ENCODE measurements at regions not wholly inside any gene's neighbourhood (a gene's known extent, or its start where the extent isn't known, plus 50 kb on each side); places are given as distances from the start of the nearest gene placed in this dataset.
"Not testable (repeated sequence)": the region's sequence is repeated elsewhere in the genome, so short reads cannot be mapped to it uniquely, and the experiment has no call there.

- TF ChIP-seq, protein P1, sequence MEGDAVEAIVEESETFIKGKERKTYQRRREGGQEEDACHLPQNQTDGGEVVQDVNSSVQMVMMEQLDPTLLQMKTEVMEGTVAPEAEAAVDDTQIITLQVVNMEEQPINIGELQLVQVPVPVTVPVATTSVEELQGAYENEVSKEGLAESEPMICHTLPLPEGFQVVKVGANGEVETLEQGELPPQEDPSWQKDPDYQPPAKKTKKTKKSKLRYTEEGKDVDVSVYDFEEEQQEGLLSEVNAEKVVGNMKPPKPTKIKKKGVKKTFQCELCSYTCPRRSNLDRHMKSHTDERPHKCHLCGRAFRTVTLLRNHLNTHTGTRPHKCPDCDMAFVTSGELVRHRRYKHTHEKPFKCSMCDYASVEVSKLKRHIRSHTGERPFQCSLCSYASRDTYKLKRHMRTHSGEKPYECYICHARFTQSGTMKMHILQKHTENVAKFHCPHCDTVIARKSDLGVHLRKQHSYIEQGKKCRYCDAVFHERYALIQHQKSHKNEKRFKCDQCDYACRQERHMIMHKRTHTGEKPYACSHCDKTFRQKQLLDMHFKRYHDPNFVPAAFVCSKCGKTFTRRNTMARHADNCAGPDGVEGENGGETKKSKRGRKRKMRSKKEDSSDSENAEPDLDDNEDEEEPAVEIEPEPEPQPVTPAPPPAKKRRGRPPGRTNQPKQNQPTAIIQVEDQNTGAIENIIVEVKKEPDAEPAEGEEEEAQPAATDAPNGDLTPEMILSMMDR (IDR thresholded peaks at IDR 0.05; ENCODE audit: borderline replicate concordance, control extremely low read depth, extremely low read depth, insufficient read depth, missing control alignments) = no peak
- in situ Hi-C loops (cut with MboI; ENCODE audit: low sequenced_read_pairs, unreplicated experiment) = no loop called here
- no peak for DNase-seq (ENCODE audit: low spot score)
Measured at GRCh38 chr12:127489061-127489460, 777.9 kb upstream of the TMEM132C start.

GRCh38 chr12:127494961-127495915, 771.7 kb upstream of the TMEM132C start:
- in situ Hi-C loops (cut with MboI; ENCODE audit: low sequenced_read_pairs, unreplicated experiment) = no loop called here
- DNase-seq (ENCODE audit: low spot score) = no peak
- TF ChIP-seq, protein P1 (IDR thresholded peaks at IDR 0.05; ENCODE audit: borderline replicate concordance, control extremely low read depth, extremely low read depth, insufficient read depth, missing control alignments) = no peak

DNA sequence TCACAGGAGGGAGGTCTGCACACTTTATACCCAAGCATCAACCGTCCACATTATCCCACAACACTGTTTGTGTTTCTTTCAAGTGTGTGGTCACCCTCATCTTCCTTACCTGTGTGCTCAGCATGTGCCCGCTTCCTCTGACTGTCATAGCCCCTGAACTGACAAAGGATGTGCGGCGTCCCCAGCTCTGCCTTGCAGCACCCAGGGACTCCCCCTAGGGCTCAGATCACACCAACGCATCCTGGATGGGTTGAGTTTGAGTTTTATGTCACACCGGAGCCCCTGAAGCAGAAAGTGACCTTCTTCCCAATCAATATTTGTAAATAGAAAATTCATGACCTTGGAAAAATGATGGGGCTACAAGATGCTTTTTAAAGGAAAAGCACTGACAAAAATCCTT, 770.7 kb upstream of the TMEM132C start:
- TF ChIP-seq, protein P1 (IDR thresholded peaks at IDR 0.05; ENCODE audit: borderline replicate concordance, control extremely low read depth, extremely low read depth, insufficient read depth, missing control alignments) = no peak
- DNase-seq (ENCODE audit: low spot score) = no peak
- in situ Hi-C loops (cut with MboI; ENCODE audit: low sequenced_read_pairs, unreplicated experiment) = no loop called here

DNA sequence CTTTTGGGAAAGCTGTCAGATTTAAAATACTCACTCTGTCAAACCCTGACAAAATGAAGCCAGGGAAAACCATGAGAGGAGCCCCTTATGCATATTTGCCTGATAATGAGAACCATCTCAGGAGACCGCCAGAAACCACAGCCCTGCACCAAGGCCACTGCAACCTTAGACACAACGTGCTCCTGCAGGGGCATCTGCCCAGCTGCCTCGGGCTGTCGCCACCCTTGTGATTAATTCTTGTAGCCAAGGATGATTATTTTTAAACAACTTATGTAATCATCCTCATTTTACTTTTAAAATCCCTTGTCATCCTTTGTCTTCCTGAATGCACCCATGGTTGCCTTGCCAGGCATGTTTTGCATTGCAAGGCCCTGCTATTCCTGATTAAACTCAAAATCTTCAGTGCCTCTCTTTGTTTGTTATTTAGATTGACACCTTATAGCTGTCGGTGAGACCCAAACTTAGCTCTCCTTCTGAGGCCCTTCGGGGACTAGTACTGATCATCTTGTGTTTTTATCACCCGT, 766.4 kb upstream of the TMEM132C start:
- in situ Hi-C loops (cut with MboI; ENCODE audit: low sequenced_read_pairs, unreplicated experiment) = no loop called here
- TF ChIP-seq, protein P1 (IDR thresholded peaks at IDR 0.05; ENCODE audit: borderline replicate concordance, control extremely low read depth, extremely low read depth, insufficient read depth, missing control alignments) = no peak
- no peak for DNase-seq (ENCODE audit: low spot score)

- TF ChIP-seq, protein P1 (IDR thresholded peaks at IDR 0.05; ENCODE audit: borderline replicate concordance, control extremely low read depth, extremely low read depth, insufficient read depth, missing control alignments) = no peak
- DNase-seq (ENCODE audit: low spot score) = no peak
- in situ Hi-C loops (cut with MboI; ENCODE audit: low sequenced_read_pairs, unreplicated experiment) = no loop called here
Measured at GRCh38 chr12:127501916-127502315, 765.1 kb upstream of the TMEM132C start.

DNA sequence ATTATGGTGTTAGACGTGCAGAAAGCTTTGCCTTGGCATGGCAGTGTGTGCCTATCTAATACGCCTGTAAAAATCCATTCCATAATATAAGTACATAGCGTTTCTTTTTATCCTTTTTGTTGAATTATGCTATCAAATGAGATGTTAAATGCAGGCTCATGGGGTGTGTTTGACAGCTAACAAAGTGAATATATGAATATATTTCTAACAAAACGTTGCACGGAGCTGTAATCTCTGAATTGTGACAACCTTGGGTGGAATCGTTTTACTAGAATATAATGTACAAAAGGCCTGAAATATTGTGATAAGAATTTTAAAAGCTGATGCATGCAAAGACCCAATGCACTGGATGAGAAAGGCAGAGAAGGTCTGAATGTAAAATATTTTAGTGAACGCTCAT, 763.7 kb upstream of the TMEM132C start:
- TF ChIP-seq, protein P1 (IDR thresholded peaks at IDR 0.05; ENCODE audit: borderline replicate concordance, control extremely low read depth, extremely low read depth, insufficient read depth, missing control alignments) = no peak
- DNase-seq (ENCODE audit: low spot score) = no peak
- in situ Hi-C loops (cut with MboI; ENCODE audit: low sequenced_read_pairs, unreplicated experiment) = no loop called here

DNA sequence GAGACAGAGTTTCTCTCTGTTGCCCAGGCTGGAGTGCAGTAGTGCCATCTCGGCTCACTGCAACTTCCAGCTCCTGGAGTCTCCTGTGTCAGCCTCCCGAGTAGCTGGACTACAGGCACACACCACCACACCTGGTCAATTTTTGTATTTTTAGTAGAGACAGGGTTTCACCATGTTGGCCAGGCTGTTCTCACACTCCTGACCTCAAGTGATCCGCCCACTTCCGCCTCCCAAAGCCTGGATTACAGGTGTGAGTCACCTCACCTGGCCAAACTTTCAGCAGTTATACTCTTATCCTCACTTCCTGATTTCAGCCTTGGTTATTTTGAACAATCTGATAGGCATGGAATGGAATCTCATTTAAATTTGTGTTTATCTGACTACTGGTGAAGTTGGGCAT, 763.0 kb upstream of the TMEM132C start:
- not testable (repeated sequence) for DNase-seq (ENCODE audit: low spot score)

More for the DNA sequence above, 763.0 kb upstream of the TMEM132C start:
- in situ Hi-C loops (cut with MboI; ENCODE audit: low sequenced_read_pairs, unreplicated experiment) = not testable (repeated sequence)

Measured in GM13976 (cell line).